ENCODE measurements at regions not wholly inside any gene's neighbourhood (a gene's known extent, or its start where the extent isn't known, plus 50 kb on each side); places are given as distances from the start of the nearest gene placed in this dataset.
A peak's percentile ranks its signal among the peaks of the same experiment; 100 is the strongest.

DNA sequence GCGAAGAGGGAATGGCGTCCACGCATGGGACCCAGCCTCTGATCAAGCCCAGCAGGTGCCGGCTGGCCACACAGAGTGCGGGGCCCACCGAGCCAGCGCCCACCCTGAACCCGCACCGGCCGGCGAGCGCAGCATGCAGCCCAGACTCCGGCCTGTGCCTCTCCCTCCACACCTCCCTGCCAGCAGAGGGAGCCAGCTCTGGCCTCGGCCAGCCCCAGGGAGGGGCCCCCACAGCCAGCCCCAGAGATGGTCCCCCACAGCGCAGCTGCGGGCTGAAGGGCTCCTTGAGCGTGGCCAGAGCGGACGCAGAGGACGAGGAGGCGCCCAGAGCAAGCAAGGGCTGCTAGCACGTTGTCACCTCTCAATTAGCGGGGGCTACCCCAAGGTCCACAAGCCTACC lies 904.5 kb downstream of the SLITRK6 start:
- TF ChIP-seq, protein P1, sequence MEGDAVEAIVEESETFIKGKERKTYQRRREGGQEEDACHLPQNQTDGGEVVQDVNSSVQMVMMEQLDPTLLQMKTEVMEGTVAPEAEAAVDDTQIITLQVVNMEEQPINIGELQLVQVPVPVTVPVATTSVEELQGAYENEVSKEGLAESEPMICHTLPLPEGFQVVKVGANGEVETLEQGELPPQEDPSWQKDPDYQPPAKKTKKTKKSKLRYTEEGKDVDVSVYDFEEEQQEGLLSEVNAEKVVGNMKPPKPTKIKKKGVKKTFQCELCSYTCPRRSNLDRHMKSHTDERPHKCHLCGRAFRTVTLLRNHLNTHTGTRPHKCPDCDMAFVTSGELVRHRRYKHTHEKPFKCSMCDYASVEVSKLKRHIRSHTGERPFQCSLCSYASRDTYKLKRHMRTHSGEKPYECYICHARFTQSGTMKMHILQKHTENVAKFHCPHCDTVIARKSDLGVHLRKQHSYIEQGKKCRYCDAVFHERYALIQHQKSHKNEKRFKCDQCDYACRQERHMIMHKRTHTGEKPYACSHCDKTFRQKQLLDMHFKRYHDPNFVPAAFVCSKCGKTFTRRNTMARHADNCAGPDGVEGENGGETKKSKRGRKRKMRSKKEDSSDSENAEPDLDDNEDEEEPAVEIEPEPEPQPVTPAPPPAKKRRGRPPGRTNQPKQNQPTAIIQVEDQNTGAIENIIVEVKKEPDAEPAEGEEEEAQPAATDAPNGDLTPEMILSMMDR (IDR thresholded peaks at IDR 0.05; ENCODE audit: low read length): peak; percentile 9
- TF ChIP-seq EZH2 (IDR thresholded peaks at IDR 0.05; ENCODE audit: borderline replicate concordance, low read length): no peak
